Calu3 (cell line): ENCODE measurements at regions not wholly inside any gene's neighbourhood (a gene's known extent, or its start where the extent isn't known, plus 50 kb on each side); places are given as distances from the start of the nearest gene placed in this dataset.

ENCODE experiments used
- BruUV-seq: library from RNA; stranded (reverse); fragments of 400-500 nt; replicated peaks from 2 replicates; lab custom pipeline; 2021; lab: Mats Ljungman, UMichigan
- CTCF ChIA-PET: fragments of 300-600 bp; sonication (Branson Sonifier 250); formaldehyde crosslinking; loops from one replicate; lab custom pipeline; 2022; ENCODE audit warnings: antibody characterized with exemption; lab: Charles Lee
- DNase-seq: peaks from one replicate; pipeline ENCODE4 v3.0.0; 2022
- H3K27ac Mint-ChIP-seq: one replicate; pipeline ENCODE4 v1.8.0; 2022; ENCODE audit warnings: mixed read lengths; ENCODE audit not compliant: unreplicated experiment
- H3K27me3 Mint-ChIP-seq: one replicate; pipeline ENCODE4 v1.8.0; 2022; ENCODE audit warnings: mixed read lengths; ENCODE audit not compliant: unreplicated experiment
- H3K36me3 Mint-ChIP-seq: one replicate; pipeline ENCODE4 v1.8.0; 2022; ENCODE audit warnings: mild to moderate bottlenecking, moderate library complexity, mixed read lengths; ENCODE audit not compliant: insufficient read depth, unreplicated experiment
- H3K4me1 Mint-ChIP-seq: one replicate; pipeline ENCODE4 v1.8.0; 2022; ENCODE audit warnings: mild to moderate bottlenecking, low read depth, mixed read lengths; ENCODE audit not compliant: unreplicated experiment
- H3K4me3 Mint-ChIP-seq: one replicate; pipeline ENCODE4 v1.8.0; 2022; ENCODE audit warnings: mild to moderate bottlenecking, low read depth, moderate library complexity, mixed read lengths; ENCODE audit not compliant: unreplicated experiment
- H3K9me3 Mint-ChIP-seq: one replicate; pipeline ENCODE4 v1.8.0; 2022; ENCODE audit warnings: low read depth, mixed read lengths; ENCODE audit not compliant: unreplicated experiment
- intact Hi-C: fragments of 100-400 bp; cut with micrococcal nuclease; formaldehyde crosslinking; loops from one replicate; pipeline ENCODE4 v1.10.0; 2022; ENCODE audit not compliant: unreplicated experiment
- TF ChIP-seq, protein P1 (sequence below): fragments of 200-600 bp; IDR thresholded peaks from one replicate; pipeline ENCODE4 v1.8.0; 2022; ENCODE audit warnings: antibody characterized with exemption; ENCODE audit not compliant: unreplicated experiment

DNA sequence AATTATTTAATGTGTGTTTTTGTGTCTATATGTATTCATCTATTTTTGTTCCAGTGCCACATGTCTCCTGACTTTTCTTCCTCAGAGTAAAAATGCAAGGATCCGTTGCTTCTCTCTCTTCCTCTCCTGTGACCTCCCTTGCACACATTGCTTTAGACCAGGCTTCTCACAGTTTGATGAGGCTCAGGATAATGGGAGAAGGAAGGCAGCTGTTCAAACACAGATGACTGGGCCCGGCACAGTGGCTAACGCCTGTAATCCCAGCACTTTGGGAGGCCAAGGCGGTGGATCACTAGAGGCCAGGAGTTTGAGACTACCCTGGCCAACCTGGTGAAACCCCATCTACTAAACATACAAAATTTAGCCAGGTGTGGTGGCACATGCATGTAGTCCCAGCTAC lies 241.9 kb downstream of the SAMD5 start:
- no peaks in the 10 kb centered on the region for H3K36me3 Mint-ChIP-seq
- no peak for DNase-seq
- no peak overlapping the region for H3K27ac Mint-ChIP-seq
- BruUV-seq, result no TSS peak
- CTCF ChIA-PET, result no interaction called here
- no peaks in the 10 kb centered on the region for H3K4me1 Mint-ChIP-seq
- no peak overlapping the region for H3K4me3 Mint-ChIP-seq
- H3K27me3 Mint-ChIP-seq, result no peaks in the 10 kb centered on the region
- peaks cover 8% of the 10 kb centered on the region for H3K9me3 Mint-ChIP-seq
- TF ChIP-seq, protein P1, sequence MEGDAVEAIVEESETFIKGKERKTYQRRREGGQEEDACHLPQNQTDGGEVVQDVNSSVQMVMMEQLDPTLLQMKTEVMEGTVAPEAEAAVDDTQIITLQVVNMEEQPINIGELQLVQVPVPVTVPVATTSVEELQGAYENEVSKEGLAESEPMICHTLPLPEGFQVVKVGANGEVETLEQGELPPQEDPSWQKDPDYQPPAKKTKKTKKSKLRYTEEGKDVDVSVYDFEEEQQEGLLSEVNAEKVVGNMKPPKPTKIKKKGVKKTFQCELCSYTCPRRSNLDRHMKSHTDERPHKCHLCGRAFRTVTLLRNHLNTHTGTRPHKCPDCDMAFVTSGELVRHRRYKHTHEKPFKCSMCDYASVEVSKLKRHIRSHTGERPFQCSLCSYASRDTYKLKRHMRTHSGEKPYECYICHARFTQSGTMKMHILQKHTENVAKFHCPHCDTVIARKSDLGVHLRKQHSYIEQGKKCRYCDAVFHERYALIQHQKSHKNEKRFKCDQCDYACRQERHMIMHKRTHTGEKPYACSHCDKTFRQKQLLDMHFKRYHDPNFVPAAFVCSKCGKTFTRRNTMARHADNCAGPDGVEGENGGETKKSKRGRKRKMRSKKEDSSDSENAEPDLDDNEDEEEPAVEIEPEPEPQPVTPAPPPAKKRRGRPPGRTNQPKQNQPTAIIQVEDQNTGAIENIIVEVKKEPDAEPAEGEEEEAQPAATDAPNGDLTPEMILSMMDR, result no peak
- intact Hi-C loops, result no loop called here

DNA sequence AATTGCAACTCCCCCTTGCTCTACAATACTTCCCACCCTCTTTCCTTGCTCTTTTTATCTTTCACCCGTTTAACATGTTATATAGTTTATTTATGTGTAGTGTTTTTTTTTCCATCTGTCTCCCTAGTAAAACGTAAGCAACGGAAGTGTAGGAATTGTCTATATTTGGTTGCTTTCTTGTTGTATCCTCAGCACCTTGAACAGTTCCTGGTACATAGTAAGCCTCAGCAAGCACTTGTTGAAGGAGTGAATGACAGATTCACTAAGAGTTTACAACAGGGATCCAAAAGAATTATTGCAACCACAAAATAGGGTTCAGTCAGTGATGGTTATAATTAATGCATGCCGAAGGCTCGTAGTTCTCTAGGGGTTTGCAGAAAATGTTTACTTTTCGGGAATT lies 242.7 kb downstream of the SAMD5 start:
- DNase-seq, result no peak
- intact Hi-C loops, result no loop called here
- TF ChIP-seq, protein P1, result no peak
- Mint-ChIP-seq H3K27ac (no peak overlapping the region), H3K4me3 (no peak overlapping the region), H3K36me3 (no peaks in the 10 kb centered on the region), H3K4me1 (no peaks in the 10 kb centered on the region), H3K27me3 (no peaks in the 10 kb centered on the region), H3K9me3 (peaks cover 8% of the 10 kb centered on the region)
- CTCF ChIA-PET, result no interaction called here
- no TSS peak for BruUV-seq

DNA sequence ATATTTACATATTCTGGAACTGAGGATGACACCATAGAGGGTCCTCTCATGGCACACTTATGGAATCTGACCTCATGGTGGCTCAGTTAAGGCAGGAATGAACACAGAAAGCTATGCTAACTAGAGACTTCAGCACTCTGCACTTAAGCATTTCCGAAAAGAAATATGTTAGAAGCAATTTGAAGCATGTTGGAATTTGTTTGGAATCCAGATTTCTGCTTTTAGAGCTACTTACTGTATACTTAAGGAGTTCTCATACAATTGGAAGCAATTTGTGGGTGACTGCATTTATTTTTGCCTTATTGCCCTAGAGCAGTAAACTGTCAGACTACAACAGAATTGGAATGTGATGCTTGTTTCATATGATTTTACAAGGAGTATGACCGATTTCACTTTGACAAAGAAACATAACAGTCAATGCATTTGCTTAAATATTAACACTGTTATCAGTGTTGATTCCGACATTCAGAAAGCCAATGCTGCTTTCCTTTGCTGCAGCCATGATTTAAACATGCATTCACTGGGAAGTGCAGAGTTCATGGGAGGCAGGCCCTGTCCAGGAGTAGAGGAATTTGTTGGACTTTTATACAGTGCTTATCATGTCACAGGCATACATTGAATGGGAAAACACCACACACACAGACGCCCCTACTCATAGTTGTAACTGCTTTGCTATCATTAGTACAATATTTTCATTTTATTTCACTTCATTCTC lies 244.4 kb downstream of the SAMD5 start:
- Mint-ChIP-seq H3K27ac (no peak overlapping the region), H3K4me1 (no peaks in the 10 kb centered on the region), H3K9me3 (peaks cover 8% of the 10 kb centered on the region), H3K4me3 (no peak overlapping the region), H3K27me3 (no peaks in the 10 kb centered on the region), H3K36me3 (no peaks in the 10 kb centered on the region)
- BruUV-seq, result no TSS peak
- intact Hi-C loops, result no loop called here
- TF ChIP-seq, protein P1, result no peak
- DNase-seq, result no peak
- CTCF ChIA-PET, result no interaction called here

DNA sequence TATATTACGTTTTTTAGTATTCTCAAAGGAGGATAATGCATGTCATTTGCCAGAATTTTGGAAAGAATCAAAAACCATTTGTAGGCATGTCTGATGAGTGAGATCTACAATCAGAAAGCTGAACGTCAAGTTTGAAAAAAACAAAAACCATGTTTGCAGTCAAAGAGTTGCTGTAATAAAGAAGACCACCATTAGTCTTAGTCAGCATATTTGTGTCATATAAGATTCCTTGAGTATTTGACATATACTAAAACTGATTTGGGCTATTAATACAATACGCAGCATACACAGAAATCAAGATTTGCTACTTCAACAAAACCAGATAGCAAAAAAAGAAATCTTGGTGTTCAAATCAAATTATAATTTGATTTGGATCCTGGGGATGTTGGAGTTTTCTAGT lies 247.5 kb downstream of the SAMD5 start:
- no TSS peak for BruUV-seq

More for the DNA sequence above, 247.5 kb downstream of the SAMD5 start:
- Mint-ChIP-seq H3K36me3 (no peaks in the 10 kb centered on the region), H3K4me3 (no peak overlapping the region), H3K4me1 (no peaks in the 10 kb centered on the region), H3K27me3 (no peaks in the 10 kb centered on the region), H3K27ac (no peak overlapping the region), H3K9me3 (peaks cover 8% of the 10 kb centered on the region)
- CTCF ChIA-PET, result no interaction called here
- TF ChIP-seq, protein P1, result no peak
- DNase-seq, result no peak
- intact Hi-C loops, result no loop called here
